Lower lobe of right lung (tissue), 2 donors: ENCODE measurements at regions not wholly inside any gene's neighbourhood (a gene's known extent, or its start where the extent isn't known, plus 50 kb on each side); places are given as distances from the start of the nearest gene placed in this dataset.

Experiments
- ATAC-seq, 2 donors: fragments of 200-7000 bp; cut with Tn5 transposase; one replicate each; pipeline ENCODE4 v1.9.1; 2020 to 2022; ENCODE audit warnings: mild to moderate bottlenecking in 2 of 2, moderate library complexity in 2 of 2
- DNase-seq: peaks from one replicate; pipeline ENCODE4 v3.0.0-alpha.2; 2020
- H3K27ac ChIP-seq: fragments of 200-600 bp; one replicate; pipeline ENCODE4 v1.8.0; 2022
- H3K27me3 ChIP-seq: fragments of 200-600 bp; one replicate; pipeline ENCODE4 v1.8.0; 2022; ENCODE audit warnings: low read depth
- H3K36me3 ChIP-seq: fragments of 200-600 bp; one replicate; pipeline ENCODE4 v1.8.0; 2022; ENCODE audit warnings: mild to moderate bottlenecking
- H3K4me1 ChIP-seq: fragments of 200-600 bp; one replicate; pipeline ENCODE4 v1.8.0; 2022
- H3K4me3 ChIP-seq: fragments of 200-600 bp; one replicate; pipeline ENCODE4 v1.8.0; 2022; ENCODE audit warnings: mild to moderate bottlenecking
- H3K9me3 ChIP-seq: fragments of 200-600 bp; one replicate; pipeline ENCODE4 v1.8.0; 2022
- intact Hi-C: fragments of 100-400 bp; cut with DNase I; formaldehyde crosslinking; loops from one replicate; pipeline ENCODE4 v1.11.0; 2022
- TF ChIP-seq, protein P1 (sequence below): fragments of 200-600 bp; IDR thresholded peaks from one replicate; pipeline ENCODE4 v1.8.0; 2022; ENCODE audit warnings: antibody characterized with exemption, mild to moderate bottlenecking
- donor health status: DM: no; HTN: yes; CAD: no; lungs with severe emphysema.

GRCh38 chr5:23820765-23821471 is 313.5 kb downstream of the PRDM9 start:
- Histone ChIP-seq H3K4me3 (no peak overlapping the region), H3K27me3 (no peaks in the 10 kb centered on the region), H3K9me3 (no peaks in the 10 kb centered on the region), H3K27ac (no peak overlapping the region), H3K36me3 (no peaks in the 10 kb centered on the region), H3K4me1 (no peaks in the 10 kb centered on the region)
- ATAC-seq (no peak), DNase-seq (no peak)
- TF ChIP-seq, protein P1, sequence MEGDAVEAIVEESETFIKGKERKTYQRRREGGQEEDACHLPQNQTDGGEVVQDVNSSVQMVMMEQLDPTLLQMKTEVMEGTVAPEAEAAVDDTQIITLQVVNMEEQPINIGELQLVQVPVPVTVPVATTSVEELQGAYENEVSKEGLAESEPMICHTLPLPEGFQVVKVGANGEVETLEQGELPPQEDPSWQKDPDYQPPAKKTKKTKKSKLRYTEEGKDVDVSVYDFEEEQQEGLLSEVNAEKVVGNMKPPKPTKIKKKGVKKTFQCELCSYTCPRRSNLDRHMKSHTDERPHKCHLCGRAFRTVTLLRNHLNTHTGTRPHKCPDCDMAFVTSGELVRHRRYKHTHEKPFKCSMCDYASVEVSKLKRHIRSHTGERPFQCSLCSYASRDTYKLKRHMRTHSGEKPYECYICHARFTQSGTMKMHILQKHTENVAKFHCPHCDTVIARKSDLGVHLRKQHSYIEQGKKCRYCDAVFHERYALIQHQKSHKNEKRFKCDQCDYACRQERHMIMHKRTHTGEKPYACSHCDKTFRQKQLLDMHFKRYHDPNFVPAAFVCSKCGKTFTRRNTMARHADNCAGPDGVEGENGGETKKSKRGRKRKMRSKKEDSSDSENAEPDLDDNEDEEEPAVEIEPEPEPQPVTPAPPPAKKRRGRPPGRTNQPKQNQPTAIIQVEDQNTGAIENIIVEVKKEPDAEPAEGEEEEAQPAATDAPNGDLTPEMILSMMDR: peak; percentile 37
- intact Hi-C loops: no loop called here

DNA sequence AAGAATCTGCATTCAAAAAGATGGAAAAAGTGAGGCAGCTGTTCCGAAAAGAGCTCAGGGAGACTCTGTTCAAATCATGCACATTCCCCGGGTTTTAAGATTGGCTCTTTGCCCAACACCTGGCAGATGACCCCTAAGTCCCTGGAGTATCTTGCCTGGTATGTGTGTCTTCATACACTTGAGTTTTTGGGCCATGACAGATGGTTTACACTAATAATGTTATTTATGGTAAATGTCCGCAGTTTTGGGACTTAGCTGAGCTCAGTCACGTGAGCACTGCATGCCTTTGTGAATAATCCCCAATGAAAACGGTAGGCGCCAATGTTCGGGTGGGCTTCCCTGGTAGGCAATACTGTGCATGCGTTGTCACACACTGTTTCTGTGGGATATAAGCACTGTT is 316.1 kb downstream of the PRDM9 start:
- Histone ChIP-seq H3K27ac (no peak overlapping the region), H3K4me1 (no peaks in the 10 kb centered on the region), H3K9me3 (no peaks in the 10 kb centered on the region), H3K4me3 (no peak overlapping the region), H3K27me3 (no peaks in the 10 kb centered on the region), H3K36me3 (no peaks in the 10 kb centered on the region)
- ATAC-seq (no peak), DNase-seq (no peak)
- intact Hi-C loops: no loop called here
- TF ChIP-seq, protein P1: no peak

- no peak for DNase-seq
- no peak overlapping the region for H3K4me3 ChIP-seq
- no peaks in the 10 kb centered on the region for H3K27me3 ChIP-seq
- no peak overlapping the region for H3K27ac ChIP-seq
- H3K9me3 ChIP-seq: no peaks in the 10 kb centered on the region
- no peaks in the 10 kb centered on the region for H3K4me1 ChIP-seq
- TF ChIP-seq, protein P1: no peak
- intact Hi-C loops: no loop called here
- no peaks in the 10 kb centered on the region for H3K36me3 ChIP-seq
- ATAC-seq: no peak
These were observed 317.8 kb downstream of the PRDM9 start for GRCh38 chr5:23825196-23825595.

GRCh38 chr5:23840083-23840482 is 332.7 kb downstream of the PRDM9 start:
- Histone ChIP-seq H3K4me3 (no peak overlapping the region), H3K9me3 (peaks cover 8% of the 10 kb centered on the region), H3K27ac (no peak overlapping the region), H3K36me3 (no peaks in the 10 kb centered on the region), H3K4me1 (no peaks in the 10 kb centered on the region), H3K27me3 (no peaks in the 10 kb centered on the region)
- no peak for ATAC-seq
- intact Hi-C loops: no loop called here
- no peak for DNase-seq
- TF ChIP-seq, protein P1: no peak

GRCh38 chr5:23864786-23865185 is 357.4 kb downstream of the PRDM9 start:
- intact Hi-C loops: no loop called here

More at GRCh38 chr5:23864786-23865185, 357.4 kb downstream of the PRDM9 start:
- ATAC-seq (no peak), DNase-seq (no peak)
- no peaks in the 10 kb centered on the region for H3K9me3 ChIP-seq
- H3K4me3 ChIP-seq: no peak overlapping the region
- H3K4me1 ChIP-seq: no peaks in the 10 kb centered on the region
- TF ChIP-seq, protein P1: no peak
- H3K36me3 ChIP-seq: no peaks in the 10 kb centered on the region
- no peak overlapping the region for H3K27ac ChIP-seq
- no peaks in the 10 kb centered on the region for H3K27me3 ChIP-seq
